ENCODE measurements at regions not wholly inside any gene's neighbourhood (a gene's known extent, or its start where the extent isn't known, plus 50 kb on each side); places are given as distances from the start of the nearest gene placed in this dataset.

DNA sequence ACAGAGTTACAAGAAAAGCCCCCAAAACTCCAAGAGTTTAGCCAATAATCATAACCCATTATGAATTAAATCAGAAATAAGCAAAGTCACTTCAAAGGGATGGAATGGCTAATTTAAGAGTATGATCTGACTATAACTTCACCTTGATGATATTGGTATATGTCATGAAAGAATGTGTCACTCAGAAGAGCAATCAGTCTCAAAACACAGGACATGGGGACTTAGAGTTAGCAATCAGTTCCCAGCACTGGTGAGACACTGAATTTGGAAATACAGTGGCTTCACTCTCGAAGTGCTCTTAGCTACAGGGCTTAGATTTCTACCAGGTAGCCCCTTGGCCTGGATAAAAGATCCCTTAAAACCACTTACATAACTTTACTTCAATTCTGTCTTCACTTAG, 65.7 kb upstream of the EXOC1L start:
- intact Hi-C loops (cut with micrococcal nuclease) = no loop called here
- ChIA-PET CTCF (ENCODE audit: partially characterized antibody) (no interaction called here), POLR2A (ENCODE audit: partially characterized antibody) (no interaction called here)
- no peaks in the 10 kb centered on the region for H3K36me3 Mint-ChIP-seq
- H3K4me1 ChIP-seq (ENCODE audit: insufficient read depth, low read length) = no peaks in the 10 kb centered on the region
- no peaks in the 10 kb centered on the region for H3K36me3 ChIP-seq (ENCODE audit: insufficient read depth, low read length)
- DNase-seq = no peak
- H3K27ac Mint-ChIP-seq = no peak overlapping the region
- H3K27me3 ChIP-seq (ENCODE audit: insufficient read depth, low read length) = no peaks in the 10 kb centered on the region
- no peak overlapping the region for H3K4me3 Mint-ChIP-seq
- no peak overlapping the region for H3K4me3 ChIP-seq (ENCODE audit: low read length in 2 of 2)
- no peaks in the 10 kb centered on the region for H3K9me3 Mint-ChIP-seq
- H3K27me3 Mint-ChIP-seq = peaks cover 0 to 5% of the 10 kb centered on the region in 2 donors
- no peak overlapping the region for H3K27ac ChIP-seq (ENCODE audit: low read depth, low read length)
- H3K9me3 ChIP-seq (ENCODE audit: control insufficient read depth in 1 of 2, low read length in 2 of 2) = no peaks in the 10 kb centered on the region
- H3K4me1 Mint-ChIP-seq = no peaks in the 10 kb centered on the region

DNA sequence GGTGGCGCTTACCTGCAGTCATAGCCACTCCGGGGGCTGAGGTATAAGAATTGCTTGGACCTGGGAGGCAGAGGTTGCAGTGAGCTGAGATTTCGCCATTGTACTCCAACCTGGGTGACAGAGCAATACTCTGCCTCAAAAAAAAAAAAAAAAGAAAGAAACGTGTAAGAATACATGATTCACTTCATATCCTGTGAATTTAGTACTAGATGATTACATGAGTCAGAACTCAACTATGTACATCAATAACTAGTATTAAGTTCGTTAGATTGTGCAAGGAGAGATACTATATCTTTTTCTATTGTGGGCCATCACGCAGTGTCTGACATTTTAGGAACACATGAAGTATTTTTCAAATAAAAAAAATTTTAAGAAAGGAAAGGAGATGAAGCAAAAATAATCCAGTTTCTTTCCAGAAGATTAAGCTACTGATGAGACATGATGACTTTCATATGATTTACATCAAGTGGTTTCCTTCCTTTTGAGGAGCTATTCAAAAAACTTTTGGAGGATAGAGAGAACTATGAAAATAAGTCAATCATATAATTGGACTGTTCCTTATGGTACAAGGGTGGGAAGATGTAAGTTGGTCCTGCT, 64.7 kb upstream of the EXOC1L start:
- Mint-ChIP-seq H3K27me3 (peaks cover 0 to 2% of the 10 kb centered on the region in 2 donors), H3K27ac (no peak overlapping the region), H3K36me3 (no peaks in the 10 kb centered on the region), H3K4me1 (no peaks in the 10 kb centered on the region), H3K9me3 (no peaks in the 10 kb centered on the region), H3K4me3 (no peak overlapping the region)
- Histone ChIP-seq H3K36me3 (ENCODE audit: insufficient read depth, low read length) (no peaks in the 10 kb centered on the region), H3K27ac (ENCODE audit: low read depth, low read length) (no peak overlapping the region), H3K9me3 (ENCODE audit: control insufficient read depth in 1 of 2, low read length in 2 of 2) (no peaks in the 10 kb centered on the region), H3K4me1 (ENCODE audit: insufficient read depth, low read length) (no peaks in the 10 kb centered on the region), H3K27me3 (ENCODE audit: insufficient read depth, low read length) (no peaks in the 10 kb centered on the region), H3K4me3 (ENCODE audit: low read length in 2 of 2) (no peak overlapping the region)
- POLR2A ChIA-PET (ENCODE audit: partially characterized antibody) = no interaction called here
- CTCF ChIA-PET (ENCODE audit: partially characterized antibody) = no interaction called here
- intact Hi-C loops (cut with micrococcal nuclease) = no loop called here
- no peak for DNase-seq

DNA sequence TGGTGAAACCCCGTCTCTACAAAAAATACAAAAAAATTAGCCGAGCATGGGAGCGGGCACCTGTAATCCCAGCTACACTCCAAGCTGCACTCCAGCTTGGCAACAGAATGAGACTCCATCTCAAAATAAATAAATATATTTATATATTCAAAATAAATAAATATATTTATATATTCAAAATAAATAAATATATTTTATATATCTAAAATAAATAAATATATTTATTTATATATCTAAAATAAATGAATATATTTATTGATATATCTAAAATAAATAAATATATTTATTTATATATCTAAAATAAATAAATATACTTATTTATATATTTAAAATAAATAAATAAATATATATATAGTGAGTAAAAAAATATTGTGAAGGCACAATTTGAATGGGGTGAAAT, 63.4 kb upstream of the EXOC1L start:
- Histone ChIP-seq H3K4me1 (ENCODE audit: insufficient read depth, low read length) (no peaks in the 10 kb centered on the region), H3K9me3 (ENCODE audit: control insufficient read depth in 1 of 2, low read length in 2 of 2) (no peaks in the 10 kb centered on the region), H3K27me3 (ENCODE audit: insufficient read depth, low read length) (no peaks in the 10 kb centered on the region), H3K27ac (ENCODE audit: low read depth, low read length) (no peak overlapping the region), H3K36me3 (ENCODE audit: insufficient read depth, low read length) (no peaks in the 10 kb centered on the region), H3K4me3 (ENCODE audit: low read length in 2 of 2) (no peak overlapping the region)
- Mint-ChIP-seq H3K4me3 (no peak overlapping the region), H3K4me1 (no peaks in the 10 kb centered on the region), H3K27me3 (no peaks in the 10 kb centered on the region), H3K9me3 (no peaks in the 10 kb centered on the region), H3K27ac (no peak overlapping the region), H3K36me3 (no peaks in the 10 kb centered on the region)
- DNase-seq = no peak
- ChIA-PET POLR2A (ENCODE audit: partially characterized antibody) (no interaction called here), CTCF (ENCODE audit: partially characterized antibody) (no interaction called here)
- intact Hi-C loops (cut with micrococcal nuclease) = no loop called here

DNA sequence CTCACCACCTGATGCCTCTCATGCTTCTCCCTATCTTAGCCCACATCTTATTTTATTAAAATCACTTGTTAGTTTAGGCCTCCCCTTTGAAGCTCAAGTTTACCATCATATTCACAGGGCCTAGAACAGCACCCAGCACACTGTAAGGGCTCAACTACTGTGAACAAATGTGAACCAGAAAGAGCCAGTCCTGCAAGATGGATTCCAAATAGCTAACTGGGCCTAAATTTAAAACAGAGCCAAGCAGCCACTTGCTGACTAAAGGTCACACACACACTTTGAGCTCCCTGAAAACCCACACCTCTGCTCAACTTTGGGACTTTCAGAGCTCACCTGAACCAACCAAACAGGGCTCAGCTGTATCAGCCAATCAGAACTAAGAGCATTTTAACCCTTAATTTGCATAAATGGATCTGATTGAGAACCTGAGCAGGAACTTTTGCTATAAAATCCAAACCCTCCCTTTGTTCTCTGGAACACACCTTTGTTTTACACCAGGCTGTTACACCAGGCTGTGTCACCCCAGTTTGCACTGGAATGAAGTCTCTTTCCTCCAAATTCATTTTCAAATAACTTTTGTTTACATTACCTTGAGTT, 62.1 kb upstream of the EXOC1L start:
- no peaks in the 10 kb centered on the region for H3K27me3 Mint-ChIP-seq

DNA sequence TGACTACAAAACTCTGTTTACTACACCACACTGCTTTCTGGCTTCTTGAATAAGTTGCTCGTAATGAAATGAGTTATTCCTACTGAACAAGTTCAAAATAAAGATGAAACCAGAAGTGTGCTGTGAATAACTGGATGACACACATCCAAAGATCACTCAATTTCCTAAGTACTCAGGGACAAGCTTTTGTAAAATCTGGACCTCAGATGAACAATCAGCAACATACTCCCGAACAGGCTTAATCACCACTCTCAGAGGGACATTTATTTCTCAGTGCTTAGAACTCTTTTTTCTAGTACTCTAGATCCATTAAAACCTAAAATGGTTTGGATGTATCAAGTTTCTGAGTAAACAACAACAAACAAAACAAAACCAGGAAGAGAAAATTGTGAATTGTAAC, 61.5 kb upstream of the EXOC1L start:
- no peaks in the 10 kb centered on the region for H3K4me1 Mint-ChIP-seq
- ChIA-PET CTCF (ENCODE audit: partially characterized antibody) (interaction anchor here (1.2 kb wide), 1 partner anchor 12 kb away, joined by 4 read pairs; no protein-coding TSS in a partner anchor), POLR2A (ENCODE audit: partially characterized antibody) (no interaction called here)
- peaks cover 0 to 2% of the 10 kb centered on the region in 2 donors for H3K27me3 Mint-ChIP-seq
- no peaks in the 10 kb centered on the region for H3K9me3 Mint-ChIP-seq
- no peak overlapping the region for H3K27ac ChIP-seq (ENCODE audit: low read depth, low read length)
- no peak overlapping the region for H3K4me3 ChIP-seq (ENCODE audit: low read length in 2 of 2)
- intact Hi-C loops (cut with micrococcal nuclease) = no loop called here
- H3K4me3 Mint-ChIP-seq = no peak overlapping the region
- H3K9me3 ChIP-seq (ENCODE audit: control insufficient read depth in 1 of 2, low read length in 2 of 2) = no peaks in the 10 kb centered on the region
- H3K36me3 ChIP-seq (ENCODE audit: insufficient read depth, low read length) = no peaks in the 10 kb centered on the region
- no peaks in the 10 kb centered on the region for H3K27me3 ChIP-seq (ENCODE audit: insufficient read depth, low read length)
- H3K4me1 ChIP-seq (ENCODE audit: insufficient read depth, low read length) = no peaks in the 10 kb centered on the region
- H3K27ac Mint-ChIP-seq = no peak overlapping the region
- no peak for DNase-seq
- no peaks in the 10 kb centered on the region for H3K36me3 Mint-ChIP-seq

More for the DNA sequence above, 62.1 kb upstream of the EXOC1L start:
- Histone ChIP-seq H3K27ac (ENCODE audit: low read depth, low read length) (no peak overlapping the region), H3K9me3 (ENCODE audit: control insufficient read depth in 1 of 2, low read length in 2 of 2) (no peaks in the 10 kb centered on the region), H3K4me1 (ENCODE audit: insufficient read depth, low read length) (no peaks in the 10 kb centered on the region), H3K36me3 (ENCODE audit: insufficient read depth, low read length) (no peaks in the 10 kb centered on the region), H3K27me3 (ENCODE audit: insufficient read depth, low read length) (no peaks in the 10 kb centered on the region), H3K4me3 (ENCODE audit: low read length in 2 of 2) (no peak overlapping the region)
- Mint-ChIP-seq H3K9me3 (no peaks in the 10 kb centered on the region), H3K4me3 (no peak overlapping the region), H3K36me3 (no peaks in the 10 kb centered on the region), H3K27ac (no peak overlapping the region), H3K4me1 (no peaks in the 10 kb centered on the region)
- ChIA-PET POLR2A (ENCODE audit: partially characterized antibody) (interaction anchor here (0.9 kb wide), 1 partner anchor 109 kb away, joined by 3 read pairs; no protein-coding TSS in a partner anchor), CTCF (ENCODE audit: partially characterized antibody) (interaction anchor here (1.2 kb wide), 1 partner anchor 13 kb away, joined by 4 read pairs; no protein-coding TSS in a partner anchor)
- DNase-seq = no peak
- intact Hi-C loops (cut with micrococcal nuclease) = no loop called here

DNA sequence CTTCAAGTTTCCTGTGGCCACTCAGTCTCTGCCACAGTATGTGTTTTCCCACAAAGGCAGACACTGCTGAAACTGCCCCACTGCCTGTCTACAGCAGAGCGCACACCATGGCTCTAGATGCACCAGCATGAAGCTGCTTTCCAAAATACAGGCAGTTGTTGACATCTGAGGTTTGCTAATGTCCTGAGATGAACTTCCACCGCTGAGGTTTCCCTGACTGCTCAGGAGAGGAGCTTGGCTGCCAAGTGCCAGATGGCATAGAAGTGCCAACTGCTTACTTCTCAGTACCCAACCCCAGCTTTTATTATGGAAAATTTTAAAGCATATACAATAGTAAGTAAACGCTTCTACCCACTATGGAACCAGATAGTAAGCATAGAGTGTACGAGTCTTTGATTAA, 61.0 kb upstream of the EXOC1L start:
- Histone ChIP-seq H3K36me3 (ENCODE audit: insufficient read depth, low read length) (no peaks in the 10 kb centered on the region), H3K4me1 (ENCODE audit: insufficient read depth, low read length) (no peaks in the 10 kb centered on the region), H3K27ac (ENCODE audit: low read depth, low read length) (no peak overlapping the region), H3K9me3 (ENCODE audit: control insufficient read depth in 1 of 2, low read length in 2 of 2) (no peaks in the 10 kb centered on the region), H3K27me3 (ENCODE audit: insufficient read depth, low read length) (no peaks in the 10 kb centered on the region), H3K4me3 (ENCODE audit: low read length in 2 of 2) (no peak overlapping the region)
- ChIA-PET CTCF (ENCODE audit: partially characterized antibody) (no interaction called here), POLR2A (ENCODE audit: partially characterized antibody) (no interaction called here)
- H3K27me3 Mint-ChIP-seq = peaks cover 0 to 4% of the 10 kb centered on the region in 2 donors
- no peaks in the 10 kb centered on the region for H3K4me1 Mint-ChIP-seq
- H3K36me3 Mint-ChIP-seq = no peaks in the 10 kb centered on the region
- H3K27ac Mint-ChIP-seq = no peak overlapping the region
- no peak for DNase-seq
- intact Hi-C loops (cut with micrococcal nuclease) = no loop called here
- H3K9me3 Mint-ChIP-seq = no peaks in the 10 kb centered on the region
- H3K4me3 Mint-ChIP-seq = no peak overlapping the region

DNA sequence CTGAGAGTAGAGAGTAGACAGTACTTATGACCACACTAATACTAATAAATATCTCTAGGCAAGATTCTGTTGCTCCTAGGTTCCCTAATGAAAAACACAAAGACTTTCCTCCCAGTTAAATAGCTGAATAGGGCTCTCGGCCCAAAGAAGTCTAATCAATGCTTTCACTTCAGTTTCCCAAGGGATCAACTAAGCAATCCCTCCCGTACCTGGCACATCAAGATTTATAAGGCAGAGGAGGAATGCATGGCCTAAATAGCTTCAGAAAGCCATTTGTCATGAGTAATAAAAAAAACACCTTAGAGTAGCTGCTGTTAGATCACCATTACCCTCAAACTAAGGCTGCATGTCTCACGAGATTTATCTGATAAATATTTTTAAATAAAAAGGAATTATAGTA, 56.8 kb upstream of the EXOC1L start:
- no peaks in the 10 kb centered on the region for H3K36me3 ChIP-seq (ENCODE audit: insufficient read depth, low read length)
- no peaks in the 10 kb centered on the region for H3K9me3 ChIP-seq (ENCODE audit: control insufficient read depth in 1 of 2, low read length in 2 of 2)
- Mint-ChIP-seq H3K4me1 (no peaks in the 10 kb centered on the region), H3K36me3 (no peaks in the 10 kb centered on the region), H3K9me3 (no peaks in the 10 kb centered on the region), H3K27me3 (peaks cover 9 to 15% of the 10 kb centered on the region in 2 donors), H3K27ac (no peak overlapping the region), H3K4me3 (no peak overlapping the region)
- intact Hi-C loops (cut with micrococcal nuclease) = no loop called here
- H3K4me3 ChIP-seq (ENCODE audit: low read length in 2 of 2) = no peak overlapping the region
- H3K4me1 ChIP-seq (ENCODE audit: insufficient read depth, low read length) = no peaks in the 10 kb centered on the region
- H3K27me3 ChIP-seq (ENCODE audit: insufficient read depth, low read length) = no peaks in the 10 kb centered on the region
- CTCF ChIA-PET (ENCODE audit: partially characterized antibody) = no interaction called here
- no peak for DNase-seq
- H3K27ac ChIP-seq (ENCODE audit: low read depth, low read length) = no peak overlapping the region
- POLR2A ChIA-PET (ENCODE audit: partially characterized antibody) = no interaction called here
